Gastrocnemius medialis (tissue), 4 donors: ENCODE measurements at regions not wholly inside any gene's neighbourhood (a gene's known extent, or its start where the extent isn't known, plus 50 kb on each side); places are given as distances from the start of the nearest gene placed in this dataset.

ENCODE experiments used
- CTCF ChIP-seq, 5 experiments: fragments of 450-650 bp in 3 of 5; fragments of 200-600 bp in 2 of 5; sonication (generic) in 2 of 5; IDR thresholded peaks in 4 of 5; conservative IDR thresholded peaks in 1 of 5; 1 replicate in 4 of 5; 2 replicates in 1 of 5; pipeline ENCODE4 v1.5.1; 2016 to 2019; ENCODE audit warnings: antibody characterized with exemption in 5 of 5, mild to moderate bottlenecking in 3 of 5, moderate library complexity in 3 of 5
- POLR2A ChIP-seq, 2 donors: fragments of 450-650 bp; IDR thresholded peaks; one replicate each; pipeline ENCODE4 v1.6.1; 2017; ENCODE audit warnings: antibody characterized with exemption in 2 of 2, mild to moderate bottlenecking in 2 of 2, moderate library complexity in 2 of 2

- no peak for TF ChIP-seq POLR2A (IDR thresholded peaks at IDR 0.05)
- TF ChIP-seq CTCF (IDR thresholded peaks at IDR 0.05 in 4 of 5, conservative IDR thresholded peaks at IDR 0.05 in 1 of 5), result no peak
Observed at GRCh38 chr2:16202266-16203020, 262.1 kb downstream of the MYCN start.
